ENCODE measurements at regions not wholly inside any gene's neighbourhood (a gene's known extent, or its start where the extent isn't known, plus 50 kb on each side); places are given as distances from the start of the nearest gene placed in this dataset.
"Not testable (repeated sequence)": the region's sequence is repeated elsewhere in the genome, so short reads cannot be mapped to it uniquely, and the experiment has no call there.

- not testable (repeated sequence) for TF ChIP-seq CTCF, POLR2A (IDR thresholded peaks at IDR 0.05)
Measured at GRCh38 chr12:131440209-131441059, 270.5 kb upstream of the SFSWAP start.
